HK-2 (cell line): ENCODE measurements at regions not wholly inside any gene's neighbourhood (a gene's known extent, or its start where the extent isn't known, plus 50 kb on each side); places are given as distances from the start of the nearest gene placed in this dataset.
A peak's percentile ranks its signal among the peaks of the same experiment; 100 is the strongest.

Source experiments
- DNase-seq: peaks from one replicate; pipeline ENCODE4 v3.0.0-alpha.2; 2018; ENCODE audit not compliant: unreplicated experiment

GRCh38 chr2:133768256-133768655, 200.0 kb upstream of the NCKAP5 start:
- DNase-seq: no peak

DNA sequence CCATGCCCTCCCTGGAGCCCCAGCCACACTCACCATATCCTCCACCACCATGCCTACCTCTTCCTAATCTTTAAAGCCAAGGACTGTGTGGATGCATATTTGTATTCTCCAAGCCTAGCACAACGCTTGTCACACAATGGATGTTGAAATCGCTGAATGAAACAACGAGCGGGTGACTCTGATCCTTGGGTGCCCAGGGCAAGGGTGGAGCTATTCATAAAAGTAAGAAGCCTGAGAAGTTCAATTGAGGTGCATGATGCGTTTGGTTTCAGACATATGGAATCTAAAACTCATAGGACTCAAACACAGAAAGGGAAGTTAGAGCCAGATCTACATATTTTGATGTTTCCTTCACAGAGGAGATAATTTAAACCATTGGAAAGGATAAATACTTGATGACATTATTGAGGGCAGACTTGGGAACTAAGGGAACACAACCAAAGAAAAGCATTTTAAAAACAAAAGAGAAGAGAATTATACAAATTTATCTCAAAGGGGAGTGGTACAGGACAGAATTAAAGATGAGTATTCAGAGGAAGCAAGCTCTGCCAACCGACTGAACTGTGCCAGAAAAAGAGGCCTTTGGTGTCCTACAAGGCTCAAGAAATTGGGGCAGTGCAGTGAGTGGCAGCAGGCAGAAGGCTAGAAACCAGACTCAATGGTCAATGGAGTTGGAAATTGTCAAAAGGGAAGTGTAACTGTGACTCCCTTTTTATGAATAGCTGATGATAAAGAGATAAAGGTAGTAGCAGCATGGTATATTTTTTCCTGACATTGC, 200.6 kb upstream of the NCKAP5 start:
- DNase-seq: no peak

DNA sequence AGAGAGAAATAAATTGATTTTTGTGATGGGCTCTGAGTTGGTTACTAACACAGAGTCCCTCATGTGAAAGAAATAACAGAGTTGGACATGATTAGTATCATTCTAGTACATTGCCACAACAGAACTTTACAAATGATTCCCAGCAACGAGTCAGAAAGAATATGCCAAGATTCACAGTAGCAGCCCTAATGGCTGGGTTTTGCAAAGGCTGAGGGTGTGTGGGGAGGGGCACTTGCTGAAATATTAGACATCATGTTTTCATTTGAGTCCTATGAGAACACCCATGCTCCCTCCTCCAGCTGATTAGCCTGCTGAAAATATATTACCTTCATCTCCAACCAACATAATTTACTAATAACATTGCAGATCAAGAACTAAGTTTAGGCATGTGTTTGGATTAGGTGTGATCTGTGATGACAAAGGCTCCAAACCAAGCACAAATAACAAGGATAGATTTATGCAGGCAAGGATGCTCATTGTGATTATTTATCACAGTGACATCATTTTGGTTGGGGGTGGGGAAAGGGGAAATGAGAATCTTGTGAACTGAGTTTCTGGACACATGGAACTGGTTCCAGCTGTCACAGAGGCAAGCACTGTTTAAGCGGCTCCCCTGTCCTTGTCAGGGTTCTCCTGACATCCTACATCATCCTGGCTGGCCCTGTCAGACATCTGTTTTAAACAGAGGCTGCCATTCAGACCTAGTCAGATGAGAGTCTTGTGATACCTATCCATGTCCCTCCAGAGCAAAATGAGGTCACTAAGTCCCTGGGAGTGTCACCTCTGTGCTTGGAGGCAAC, 205.8 kb upstream of the NCKAP5 start:
- no peak for DNase-seq

GRCh38 chr2:133774654-133775015, 206.4 kb upstream of the NCKAP5 start:
- no peak for DNase-seq

DNA sequence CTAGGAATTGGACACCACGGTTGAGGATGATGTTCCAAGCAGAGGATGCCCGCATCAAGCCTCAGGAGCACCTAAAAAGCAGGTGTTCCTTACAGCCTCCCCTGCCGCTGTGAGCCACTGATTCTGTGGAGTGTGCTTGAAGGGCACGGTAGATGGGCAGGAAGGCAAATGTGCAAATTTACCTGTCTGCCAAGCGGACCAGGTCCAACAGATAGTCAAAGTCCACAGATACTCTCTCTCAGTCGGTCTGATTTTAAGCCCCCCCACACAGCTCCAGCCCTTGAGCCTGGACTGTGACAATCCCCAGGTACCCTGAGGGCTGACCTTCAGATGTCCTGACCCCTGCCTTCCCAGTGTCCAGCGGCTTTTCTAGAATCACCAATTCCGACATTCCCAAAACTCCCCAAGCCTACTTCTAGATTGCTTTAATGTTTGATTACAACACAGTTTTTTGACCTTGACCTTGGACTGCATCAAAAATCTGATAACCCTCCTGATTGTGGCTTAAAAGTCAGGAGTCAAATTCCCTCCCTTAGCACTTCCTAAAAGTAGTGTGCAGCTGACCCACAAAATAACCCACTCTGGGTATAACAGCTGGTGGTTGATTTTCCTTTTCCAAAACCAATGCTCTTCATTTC, 208.8 kb upstream of the NCKAP5 start:
- DNase-seq: no peak

DNA sequence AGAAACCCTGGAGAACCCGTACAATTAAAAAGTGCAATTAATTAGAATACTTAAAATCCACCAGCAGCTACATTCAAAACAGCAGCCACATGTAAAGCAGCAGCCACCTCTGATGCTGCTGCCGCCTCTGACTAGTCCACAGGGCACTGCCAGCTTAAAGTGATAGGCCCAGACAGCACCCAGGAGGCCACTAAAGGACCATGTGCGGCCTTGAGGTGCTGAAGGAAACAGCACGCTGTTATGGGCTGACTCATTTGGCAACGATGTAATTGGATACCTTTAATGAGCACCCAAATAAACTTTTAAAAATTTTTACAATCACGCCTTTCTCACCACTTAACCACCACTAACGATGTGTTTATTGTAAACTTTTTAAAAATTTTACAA, 209.3 kb upstream of the NCKAP5 start:
- DNase-seq: no peak

DNA sequence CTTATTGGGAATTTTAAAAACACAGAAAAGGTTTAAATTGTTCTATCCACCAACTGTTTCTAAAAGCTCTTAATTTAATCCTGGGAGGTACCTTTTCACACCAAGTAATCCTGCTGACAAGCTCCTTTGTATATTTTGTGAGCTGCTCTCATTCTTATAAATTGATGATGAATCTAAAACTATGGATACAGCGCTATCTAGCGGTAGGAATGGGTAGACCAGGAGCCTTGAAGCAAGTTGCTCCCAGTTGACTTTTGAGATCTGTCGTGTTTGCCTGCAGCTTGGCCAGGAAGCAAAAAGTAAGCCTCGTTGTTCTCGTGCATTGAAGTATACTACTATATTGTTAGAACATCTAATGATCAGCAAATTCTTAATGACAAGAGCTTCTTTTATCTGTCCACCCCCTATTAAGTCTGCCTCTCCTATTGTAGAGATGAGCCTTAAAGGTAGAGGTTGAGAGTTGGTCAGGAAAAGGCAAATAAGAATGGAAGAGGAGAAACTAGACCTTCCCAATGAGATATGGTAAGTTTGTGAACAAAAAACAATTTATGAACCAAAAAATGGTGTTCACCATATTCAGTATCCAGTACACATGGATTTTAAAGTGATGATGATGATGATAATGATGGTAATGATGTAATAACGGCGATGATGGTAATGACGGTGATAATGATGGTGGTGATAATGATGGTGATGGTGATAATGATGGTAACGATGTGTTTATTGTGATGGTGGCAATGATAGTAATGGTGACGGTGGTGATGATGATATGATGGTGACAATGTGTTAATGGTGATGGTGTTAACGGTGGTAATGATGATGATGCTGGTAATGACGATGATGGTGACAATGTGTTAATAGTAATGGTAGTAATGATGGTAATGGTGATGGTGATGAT, 212.1 kb upstream of the NCKAP5 start:
- peak; percentile 64 for DNase-seq

GRCh38 chr2:133780997-133781513, 212.8 kb upstream of the NCKAP5 start:
- no peak for DNase-seq

GRCh38 chr2:133787207-133787606, 218.9 kb upstream of the NCKAP5 start:
- no peak for DNase-seq

GRCh38 chr2:133787651-133788050, 219.4 kb upstream of the NCKAP5 start:
- no peak for DNase-seq

- DNase-seq: no peak
These were observed 220.1 kb upstream of the NCKAP5 start for GRCh38 chr2:133788386-133788785.

GRCh38 chr2:133789743-133790142, 221.5 kb upstream of the NCKAP5 start:
- DNase-seq: no peak

GRCh38 chr2:133790711-133791110, 222.4 kb upstream of the NCKAP5 start:
- DNase-seq: no peak

DNA sequence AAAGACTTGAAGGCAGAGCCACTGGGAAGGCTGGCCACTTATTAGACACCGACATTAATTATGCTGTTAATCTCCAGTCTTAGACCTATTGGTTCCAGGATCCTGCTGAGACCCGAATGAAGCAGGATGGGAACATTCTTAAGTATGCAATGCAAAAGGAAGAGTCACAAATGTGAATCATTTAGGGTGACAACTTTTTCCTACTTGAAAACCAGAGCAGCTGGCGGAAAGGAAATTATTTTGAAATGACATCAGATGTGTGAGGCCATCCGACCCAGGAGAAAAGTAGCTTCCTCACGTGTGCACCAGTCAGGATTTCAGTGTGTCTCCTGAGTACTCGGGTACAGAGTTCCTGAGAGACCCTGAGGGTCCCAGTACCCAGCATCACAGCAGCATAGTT, 222.9 kb upstream of the NCKAP5 start:
- DNase-seq: peak; percentile 41

DNA sequence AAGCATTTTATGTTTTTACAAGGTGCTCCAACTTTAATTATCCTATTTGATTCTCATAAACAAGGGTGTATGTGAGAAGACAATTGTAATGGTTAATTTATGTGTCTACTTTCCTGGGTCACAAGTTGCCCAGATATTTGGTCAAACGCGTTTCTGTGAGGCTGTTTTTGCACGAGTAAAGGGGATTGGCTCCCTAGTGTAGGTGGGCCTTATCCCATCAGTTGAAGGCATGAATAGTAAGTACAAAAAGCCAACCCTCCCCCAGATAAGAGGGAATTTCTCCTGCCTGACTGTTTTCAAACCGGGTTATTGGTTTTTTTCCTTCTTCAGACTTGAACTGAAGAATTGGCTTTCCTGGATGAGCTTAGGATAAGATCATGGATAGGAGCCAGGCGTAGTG, 224.0 kb upstream of the NCKAP5 start:
- no peak for DNase-seq

- DNase-seq: no peak
These were observed 225.9 kb upstream of the NCKAP5 start for GRCh38 chr2:133794114-133794513.

DNA sequence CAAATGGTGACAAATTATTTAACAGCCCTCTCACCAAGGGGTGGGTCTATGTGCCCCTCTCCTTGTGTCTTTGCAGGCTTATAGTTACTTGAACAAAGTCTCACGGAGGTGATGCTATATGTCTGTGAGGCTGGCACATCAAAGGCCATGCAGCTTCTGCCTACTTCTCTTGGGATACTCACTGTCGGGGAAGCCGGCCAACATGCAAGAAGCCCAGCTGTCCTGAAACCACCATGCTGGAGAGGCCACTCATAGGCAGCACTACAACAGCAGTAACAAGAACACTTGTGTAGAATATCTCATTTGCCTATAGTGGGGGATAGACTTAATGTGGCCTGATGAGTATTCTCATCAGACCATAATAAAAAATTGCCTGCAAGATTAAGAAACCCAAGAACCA, 233.7 kb upstream of the NCKAP5 start:
- no peak for DNase-seq

- DNase-seq: no peak
These were observed 234.3 kb upstream of the NCKAP5 start for GRCh38 chr2:133802409-133803039.

DNA sequence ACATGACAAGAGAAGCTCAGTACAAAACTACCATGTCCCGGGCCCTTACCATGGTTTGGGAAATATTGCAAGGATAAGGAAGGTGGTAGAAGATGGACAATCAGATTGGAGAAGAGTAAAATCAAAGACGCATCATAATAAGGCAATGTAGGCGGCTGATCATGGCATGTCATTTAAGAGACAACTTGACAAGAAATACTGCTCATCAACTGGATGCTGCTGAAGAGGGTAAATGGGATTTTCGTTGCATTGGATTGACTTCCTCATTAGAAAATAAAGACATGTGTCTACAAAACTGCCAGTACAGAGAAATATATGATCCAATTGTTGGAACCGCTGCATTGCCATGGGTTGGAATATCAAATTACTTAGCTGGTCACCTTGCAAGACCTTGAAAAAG, 238.3 kb upstream of the NCKAP5 start:
- DNase-seq: no peak

GRCh38 chr2:133809485-133809884, 241.2 kb upstream of the NCKAP5 start:
- DNase-seq: no peak

GRCh38 chr2:133810559-133810958, 242.3 kb upstream of the NCKAP5 start:
- DNase-seq: no peak
